Nephron (organoid): ENCODE measurements at regions not wholly inside any gene's neighbourhood (a gene's known extent, or its start where the extent isn't known, plus 50 kb on each side); places are given as distances from the start of the nearest gene placed in this dataset.

Experiments used
- H3K27ac Mint-ChIP-seq, 3 experiments: 2 replicates each; pipeline ENCODE4 v1.8.0; 2020; ENCODE audit warnings: mixed read lengths in 3 of 3, mild to moderate bottlenecking in 2 of 3, moderate library complexity in 1 of 3
- H3K27me3 Mint-ChIP-seq: 2 replicates; pipeline ENCODE4 v1.8.0; 2021; ENCODE audit warnings: low read depth, mild to moderate bottlenecking, moderate library complexity, mixed read lengths
- H3K36me3 Mint-ChIP-seq: 2 replicates; pipeline ENCODE4 v1.8.0; 2020; ENCODE audit warnings: low read depth, mixed read lengths
- H3K4me1 Mint-ChIP-seq: 2 replicates; pipeline ENCODE4 v1.8.0; 2020; ENCODE audit warnings: mixed read lengths
- H3K4me3 Mint-ChIP-seq, 3 experiments: 2 replicates each; pipeline ENCODE4 v1.8.0; 2020; ENCODE audit warnings: mild to moderate bottlenecking in 3 of 3, mixed read lengths in 3 of 3, moderate library complexity in 2 of 3
- H3K9me3 Mint-ChIP-seq: 2 replicates; pipeline ENCODE4 v1.8.0; 2020; ENCODE audit warnings: mixed read lengths
- CTCF ChIP-seq, 3 experiments: fragments of 200-600 bp; sonication (generic); IDR thresholded peaks; one replicate each; pipeline ENCODE4 v1.5.0; 2021; ENCODE audit warnings: antibody characterized with exemption in 3 of 3; ENCODE audit not compliant: unreplicated experiment in 3 of 3

GRCh38 chr9:87831159-87831558 is 51.5 kb upstream of the SPATA31E1 start:
- Mint-ChIP-seq H3K27ac (no peak overlapping the region), H3K36me3 (no peaks in the 10 kb centered on the region), H3K9me3 (no peaks in the 10 kb centered on the region), H3K27me3 (peaks cover 16% of the 10 kb centered on the region), H3K4me3 (no peak overlapping the region), H3K4me1 (no peaks in the 10 kb centered on the region)
- no peak for TF ChIP-seq CTCF (IDR thresholded peaks at IDR 0.05; ENCODE audit: unreplicated experiment in 3 of 3)
